ENCODE measurements at regions not wholly inside any gene's neighbourhood (a gene's known extent, or its start where the extent isn't known, plus 50 kb on each side); places are given as distances from the start of the nearest gene placed in this dataset.
"Not testable (repeated sequence)": the region's sequence is repeated elsewhere in the genome, so short reads cannot be mapped to it uniquely, and the experiment has no call there.

GRCh38 chr21:14009238-14009981 is 201.3 kb downstream of the LIPI start:
- TF ChIP-seq CTCF (IDR thresholded peaks at IDR 0.05); REST (IDR thresholded peaks at IDR 0.05; ENCODE audit: insufficient read depth in 1 of 2, low read depth in 2 of 2, low read length in 1 of 2); POLR2AphosphoS5 (IDR thresholded peaks at IDR 0.05; ENCODE audit: low read depth, low read length): not testable (repeated sequence)

Data from Panc1 (cell line).